Neutrophil (primary cell): ENCODE measurements at regions not wholly inside any gene's neighbourhood (a gene's known extent, or its start where the extent isn't known, plus 50 kb on each side); places are given as distances from the start of the nearest gene placed in this dataset.
"Not testable (repeated sequence)": the region's sequence is repeated elsewhere in the genome, so short reads cannot be mapped to it uniquely, and the experiment has no call there.

ENCODE experiments used
- H3K27ac ChIP-seq: fragments of 200-600 bp; sonication (generic); 2 replicates; pipeline ENCODE4 v1.5.1; 2016; ENCODE audit warnings: mild to moderate bottlenecking, moderate library complexity
- H3K27me3 ChIP-seq: fragments of 200-600 bp; sonication (generic); 2 replicates; pipeline ENCODE4 v1.6.0; 2016; ENCODE audit warnings: mild to moderate bottlenecking
- H3K36me3 ChIP-seq: fragments of 200-600 bp; sonication (generic); 2 replicates; pipeline ENCODE4 v1.5.1; 2017
- H3K4me1 ChIP-seq, 2 experiments: fragments of 200-600 bp in 1 of 2; sonication (generic) in 1 of 2; 1 replicate in 1 of 2; 2 replicates in 1 of 2; pipeline versions ENCODE4 v1.5.1 to v1.6.1; 2013 to 2016; ENCODE audit warnings: low read depth in 1 of 2, low read length in 1 of 2, mild to moderate bottlenecking in 1 of 2, moderate library complexity in 1 of 2; ENCODE audit not compliant: control insufficient read depth in 1 of 2, insufficient read depth in 1 of 2
- H3K4me3 ChIP-seq, 2 experiments: fragments of 200-600 bp in 1 of 2; sonication (generic) in 1 of 2; 1 replicate in 1 of 2; 2 replicates in 1 of 2; pipeline ENCODE4 v1.5.1; 2013 to 2016; ENCODE audit warnings: low read depth in 1 of 2, low read length in 1 of 2, mild to moderate bottlenecking in 1 of 2, moderate library complexity in 1 of 2
- H3K9me3 ChIP-seq: fragments of 200-600 bp; sonication (generic); 2 replicates; pipeline ENCODE4 v1.5.1; 2016
- CTCF ChIP-seq: fragments of 200-600 bp; sonication (generic); IDR thresholded peaks from 2 replicates; pipeline ENCODE4 v1.5.1; 2016; ENCODE audit warnings: antibody characterized with exemption

DNA sequence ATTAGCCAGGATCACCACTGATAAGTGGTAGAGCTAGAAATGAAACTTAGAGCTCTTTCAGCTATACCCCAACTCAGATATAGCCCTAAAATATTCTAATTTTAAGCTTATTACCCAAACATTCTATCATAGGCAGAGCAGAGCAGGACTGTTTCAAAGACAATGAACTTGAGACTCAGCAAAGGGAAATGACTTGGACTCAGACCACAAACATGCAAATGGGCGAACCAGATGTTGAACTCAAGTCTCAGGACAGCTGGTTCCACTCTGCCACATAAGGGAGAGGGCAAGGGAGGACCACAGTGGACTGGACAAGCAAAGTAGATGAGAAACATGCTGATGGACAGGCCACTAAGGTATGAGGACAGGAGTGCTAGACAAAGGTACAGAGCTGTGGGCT, 315.3 kb downstream of the OMA1 start:
- Histone ChIP-seq H3K9me3 (no peaks in the 10 kb centered on the region), H3K36me3 (no peaks in the 10 kb centered on the region), H3K4me1 (no peaks in the 10 kb centered on the region), H3K4me3 (no peak overlapping the region), H3K27me3 (peaks cover 11% of the 10 kb centered on the region), H3K27ac (no peak overlapping the region)
- no peak for TF ChIP-seq CTCF

GRCh38 chr1:58227604-58228003, 318.9 kb downstream of the OMA1 start:
- Histone ChIP-seq H3K4me3 (no peak overlapping the region), H3K4me1 (no peaks in the 10 kb centered on the region), H3K27ac (no peak overlapping the region), H3K27me3 (peaks cover 4% of the 10 kb centered on the region), H3K9me3 (no peaks in the 10 kb centered on the region), H3K36me3 (no peaks in the 10 kb centered on the region)
- TF ChIP-seq CTCF: no peak

DNA sequence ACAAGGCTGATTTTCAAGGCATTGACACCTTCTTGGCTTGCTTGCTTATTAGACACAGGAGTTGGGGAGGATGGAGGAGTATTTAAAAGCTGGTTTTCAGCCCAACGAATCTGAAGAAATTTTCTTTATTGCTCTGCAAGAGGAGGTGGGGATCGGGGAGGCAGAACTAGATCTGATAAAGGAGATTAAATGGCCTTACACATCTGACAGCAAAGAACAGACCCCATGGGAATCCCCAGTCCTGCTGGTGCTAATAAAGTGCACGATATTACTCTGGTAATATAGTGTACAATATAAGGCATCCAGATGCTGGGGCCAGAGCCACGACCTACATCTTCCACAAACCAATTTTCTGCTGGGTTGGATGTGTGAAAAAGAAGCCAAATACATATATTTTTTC, 323.0 kb downstream of the OMA1 start:
- H3K36me3 ChIP-seq: no peaks in the 10 kb centered on the region

DNA sequence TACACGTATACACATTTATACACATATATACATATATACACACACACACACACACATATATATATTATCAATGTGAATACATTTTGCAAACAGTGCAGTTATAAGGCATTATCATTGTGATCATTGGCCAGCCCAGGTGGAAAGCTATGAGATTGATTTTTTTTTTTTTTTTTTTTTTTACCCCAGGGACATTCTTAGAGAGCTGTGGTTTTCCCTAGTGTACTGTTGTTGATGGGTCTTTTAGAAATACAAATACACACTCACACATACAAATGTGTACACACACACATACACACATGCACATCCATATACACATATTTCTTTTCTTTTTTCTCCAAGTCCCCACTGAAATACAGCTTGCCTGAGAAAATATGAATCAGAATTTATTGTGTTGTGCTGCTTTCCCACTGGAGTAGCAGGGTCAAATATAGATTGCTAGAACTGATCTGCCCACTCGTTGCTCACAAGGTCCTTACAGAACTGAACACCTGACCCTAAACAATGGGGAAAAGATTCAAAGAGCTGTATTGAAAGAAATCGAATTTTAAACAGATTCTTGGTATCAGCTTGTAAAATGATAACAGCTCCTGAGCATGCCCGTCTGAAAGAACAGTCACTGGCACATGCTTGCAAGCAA, 325.6 kb downstream of the OMA1 start:
- H3K4me3 ChIP-seq: no peak overlapping the region
- H3K4me1 ChIP-seq: no peaks in the 10 kb centered on the region
- no peak overlapping the region for H3K27ac ChIP-seq
- no peaks in the 10 kb centered on the region for H3K36me3 ChIP-seq
- H3K9me3 ChIP-seq: no peaks in the 10 kb centered on the region
- peaks cover 8% of the 10 kb centered on the region for H3K27me3 ChIP-seq
- no peak for TF ChIP-seq CTCF

More for the DNA sequence above, 323.0 kb downstream of the OMA1 start:
- TF ChIP-seq CTCF: no peak
- Histone ChIP-seq H3K4me3 (no peak overlapping the region), H3K27ac (no peak overlapping the region), H3K9me3 (no peaks in the 10 kb centered on the region), H3K4me1 (no peaks in the 10 kb centered on the region), H3K27me3 (peaks cover 12% of the 10 kb centered on the region)

- not testable (repeated sequence) for H3K27ac ChIP-seq, H3K4me3 ChIP-seq, H3K36me3 ChIP-seq, H3K4me1 ChIP-seq, H3K9me3 ChIP-seq, H3K27me3 ChIP-seq
These were observed 330.4 kb downstream of the OMA1 start for GRCh38 chr1:58216169-58216568.

DNA sequence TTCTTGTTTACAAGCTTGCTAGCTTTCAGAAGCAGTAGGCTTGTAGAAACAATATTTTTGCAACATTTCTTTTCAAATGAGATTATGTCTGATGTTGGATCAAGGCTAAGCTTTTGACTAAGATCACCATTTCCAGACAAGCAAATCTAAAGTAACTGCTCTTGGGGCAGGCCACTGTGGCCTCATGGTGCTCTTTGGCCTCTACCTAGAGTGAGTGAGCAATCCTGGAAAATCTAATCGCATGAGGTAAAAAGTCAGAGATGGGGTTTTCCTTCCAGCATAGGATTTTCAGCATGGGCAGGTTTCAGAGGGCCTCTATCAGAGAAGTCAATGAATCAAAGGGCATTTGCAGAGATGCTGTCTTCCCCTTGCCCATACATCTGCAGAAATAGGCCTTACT, 331.9 kb downstream of the OMA1 start:
- Histone ChIP-seq H3K4me3 (no peak overlapping the region), H3K27me3 (peaks cover 7% of the 10 kb centered on the region), H3K36me3 (no peaks in the 10 kb centered on the region), H3K27ac (no peak overlapping the region), H3K9me3 (no peaks in the 10 kb centered on the region), H3K4me1 (no peaks in the 10 kb centered on the region)
- TF ChIP-seq CTCF: no peak
